ENCODE measurements at regions not wholly inside any gene's neighbourhood (a gene's known extent, or its start where the extent isn't known, plus 50 kb on each side); places are given as distances from the start of the nearest gene placed in this dataset.
"Not testable (repeated sequence)": the region's sequence is repeated elsewhere in the genome, so short reads cannot be mapped to it uniquely, and the experiment has no call there.

DNA sequence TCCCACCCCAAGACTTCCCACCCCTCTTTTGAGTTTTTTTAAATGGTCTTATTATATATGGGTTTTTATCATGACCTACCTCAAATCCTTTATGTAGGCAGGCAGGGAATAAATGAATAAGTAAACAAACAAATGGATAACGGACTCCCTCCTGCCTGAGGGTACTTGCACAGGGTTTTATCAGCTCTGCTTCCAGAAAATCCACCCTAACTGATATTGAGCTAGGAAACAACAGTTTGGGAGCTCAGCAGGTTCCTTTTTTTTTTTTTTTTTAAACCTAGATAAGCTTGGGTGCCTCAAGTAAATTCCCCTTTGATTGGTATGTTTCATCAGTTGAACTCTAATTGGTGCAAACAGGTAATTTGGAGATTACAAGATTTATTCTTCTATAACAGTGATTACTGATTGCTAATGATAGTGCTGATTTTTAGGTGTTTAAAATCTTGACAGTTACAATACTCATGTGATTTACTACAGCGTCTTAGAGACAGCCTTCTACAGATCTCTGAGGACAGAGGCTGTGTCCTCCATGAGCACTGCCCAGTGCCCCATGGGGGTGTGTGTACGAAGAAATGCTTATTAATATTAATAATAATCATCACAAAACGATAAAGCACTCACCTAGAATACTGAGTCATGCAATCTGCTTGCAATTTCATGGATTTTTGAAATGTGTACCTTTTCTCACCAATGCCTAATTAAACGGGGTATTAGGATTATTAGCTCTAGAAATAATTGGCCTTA lies 347.4 kb downstream of the RRAGC start:
- Histone ChIP-seq H3K9me3 (replicated peaks; ENCODE audit: low read length) (no peaks in the 10 kb centered on the region), H3K4me2 (ENCODE audit: low read length) (no peak overlapping the region), H3K4me3 (ENCODE audit: low read length) (no peak overlapping the region), H3K27me3 (ENCODE audit: control insufficient read depth, insufficient read depth, low read length) (peaks cover 2% of the 10 kb centered on the region), H3K36me3 (ENCODE audit: insufficient read depth, low read length) (no peaks in the 10 kb centered on the region), H3K4me1 (ENCODE audit: control insufficient read depth, insufficient read depth, low read length) (no peaks in the 10 kb centered on the region), H3K9ac (ENCODE audit: low read depth, low read length) (no peak overlapping the region)

DNA sequence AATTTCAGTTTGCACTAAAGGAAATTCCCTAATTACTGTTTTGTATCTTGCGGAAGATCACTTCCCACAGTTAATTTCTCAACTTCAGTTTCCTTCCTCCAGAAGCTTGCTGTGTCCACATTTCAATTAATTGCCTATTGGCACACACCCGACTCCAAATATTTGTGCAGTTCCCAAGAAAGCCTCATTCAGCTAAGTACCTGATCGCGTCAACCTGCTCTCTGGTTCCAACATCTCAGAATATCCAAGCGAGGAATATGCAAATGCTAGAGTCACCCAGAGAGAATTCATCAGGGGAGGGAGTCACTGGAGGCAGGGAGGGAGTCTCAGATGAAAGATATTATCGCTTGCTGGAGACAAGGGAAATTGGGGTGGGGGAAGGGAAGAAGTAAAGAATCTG lies 351.3 kb downstream of the RRAGC start:
- Histone ChIP-seq H3K4me2 (ENCODE audit: low read length) (no peak overlapping the region), H3K9ac (ENCODE audit: low read depth, low read length) (no peak overlapping the region), H3K4me3 (ENCODE audit: low read length) (no peak overlapping the region), H3K9me3 (replicated peaks; ENCODE audit: low read length) (no peaks in the 10 kb centered on the region), H3K4me1 (ENCODE audit: control insufficient read depth, insufficient read depth, low read length) (no peaks in the 10 kb centered on the region), H3K36me3 (ENCODE audit: insufficient read depth, low read length) (no peaks in the 10 kb centered on the region), H3K27me3 (ENCODE audit: control insufficient read depth, insufficient read depth, low read length) (peaks cover 13% of the 10 kb centered on the region)

DNA sequence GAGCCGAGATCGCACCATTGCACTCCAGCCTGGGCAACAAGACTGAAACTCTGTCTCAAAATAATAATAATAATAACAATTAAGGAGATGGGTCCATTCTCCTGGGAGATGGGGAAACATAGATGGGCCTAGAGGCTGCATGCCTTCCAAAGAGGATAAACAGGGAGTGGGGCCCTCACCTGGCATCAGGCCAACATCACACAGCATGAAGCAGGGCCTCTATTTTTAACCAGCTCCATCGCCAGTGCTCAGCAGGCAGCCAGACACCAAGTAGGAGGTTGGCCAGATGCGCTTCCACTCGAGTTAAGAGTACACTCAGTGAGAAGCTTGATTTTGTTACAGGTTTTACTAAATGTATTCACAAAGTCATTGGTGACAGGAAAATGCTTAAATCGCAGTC lies 352.0 kb downstream of the RRAGC start:
- no peaks in the 10 kb centered on the region for H3K36me3 ChIP-seq (ENCODE audit: insufficient read depth, low read length)
- H3K4me3 ChIP-seq (ENCODE audit: low read length): no peak overlapping the region
- H3K9me3 ChIP-seq (replicated peaks; ENCODE audit: low read length): no peaks in the 10 kb centered on the region
- no peak overlapping the region for H3K4me2 ChIP-seq (ENCODE audit: low read length)
- no peaks in the 10 kb centered on the region for H3K4me1 ChIP-seq (ENCODE audit: control insufficient read depth, insufficient read depth, low read length)
- peaks cover 13% of the 10 kb centered on the region for H3K27me3 ChIP-seq (ENCODE audit: control insufficient read depth, insufficient read depth, low read length)
- H3K9ac ChIP-seq (ENCODE audit: low read depth, low read length): no peak overlapping the region

GRCh38 chr1:38505944-38506343 lies 353.6 kb downstream of the RRAGC start:
- H3K27me3 ChIP-seq (ENCODE audit: control insufficient read depth, insufficient read depth, low read length): peaks cover 13% of the 10 kb centered on the region
- H3K4me1 ChIP-seq (ENCODE audit: control insufficient read depth, insufficient read depth, low read length): no peaks in the 10 kb centered on the region
- no peak overlapping the region for H3K4me2 ChIP-seq (ENCODE audit: low read length)
- no peaks in the 10 kb centered on the region for H3K9me3 ChIP-seq (replicated peaks; ENCODE audit: low read length)
- H3K9ac ChIP-seq (ENCODE audit: low read depth, low read length): no peak overlapping the region
- no peaks in the 10 kb centered on the region for H3K36me3 ChIP-seq (ENCODE audit: insufficient read depth, low read length)
- no peak overlapping the region for H3K4me3 ChIP-seq (ENCODE audit: low read length)

- no peaks in the 10 kb centered on the region for H3K36me3 ChIP-seq (ENCODE audit: insufficient read depth, low read length)
- H3K9ac ChIP-seq (ENCODE audit: low read depth, low read length): no peak overlapping the region
- peaks cover 11% of the 10 kb centered on the region for H3K27me3 ChIP-seq (ENCODE audit: control insufficient read depth, insufficient read depth, low read length)
- H3K4me1 ChIP-seq (ENCODE audit: control insufficient read depth, insufficient read depth, low read length): no peaks in the 10 kb centered on the region
- no peaks in the 10 kb centered on the region for H3K9me3 ChIP-seq (replicated peaks; ENCODE audit: low read length)
- no peak overlapping the region for H3K4me3 ChIP-seq (ENCODE audit: low read length)
- no peak overlapping the region for H3K4me2 ChIP-seq (ENCODE audit: low read length)
Observed at GRCh38 chr1:38502758-38503157, 356.8 kb downstream of the RRAGC start.

GRCh38 chr1:38500891-38501290 lies 358.7 kb downstream of the RRAGC start:
- no peaks in the 10 kb centered on the region for H3K4me1 ChIP-seq (ENCODE audit: control insufficient read depth, insufficient read depth, low read length)
- no peak overlapping the region for H3K9ac ChIP-seq (ENCODE audit: low read depth, low read length)
- H3K9me3 ChIP-seq (replicated peaks; ENCODE audit: low read length): no peaks in the 10 kb centered on the region
- H3K4me2 ChIP-seq (ENCODE audit: low read length): no peak overlapping the region
- peaks cover 7% of the 10 kb centered on the region for H3K27me3 ChIP-seq (ENCODE audit: control insufficient read depth, insufficient read depth, low read length)
- H3K4me3 ChIP-seq (ENCODE audit: low read length): no peak overlapping the region
- no peaks in the 10 kb centered on the region for H3K36me3 ChIP-seq (ENCODE audit: insufficient read depth, low read length)

DNA sequence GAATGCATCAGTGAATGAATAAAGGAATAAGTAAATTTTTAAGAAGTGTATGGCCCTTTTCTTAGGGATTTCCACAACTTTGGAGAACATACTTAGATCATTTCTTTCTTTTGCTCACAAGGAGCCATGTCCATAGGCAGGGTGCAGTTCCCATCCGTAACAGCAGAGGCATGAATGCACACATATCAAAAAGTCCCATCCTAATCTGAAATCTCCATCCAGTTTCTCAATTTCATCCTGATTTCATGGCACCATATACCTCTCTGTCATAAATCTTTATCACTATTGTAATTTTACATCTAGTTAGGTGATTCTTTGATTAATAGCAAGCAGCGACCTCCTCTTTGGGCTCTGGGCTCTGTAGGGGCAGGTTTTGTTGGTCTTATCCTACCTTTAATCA lies 359.2 kb downstream of the RRAGC start:
- H3K4me1 ChIP-seq (ENCODE audit: control insufficient read depth, insufficient read depth, low read length): no peaks in the 10 kb centered on the region
- no peak overlapping the region for H3K9ac ChIP-seq (ENCODE audit: low read depth, low read length)
- H3K27me3 ChIP-seq (ENCODE audit: control insufficient read depth, insufficient read depth, low read length): peaks cover 4% of the 10 kb centered on the region
- no peaks in the 10 kb centered on the region for H3K36me3 ChIP-seq (ENCODE audit: insufficient read depth, low read length)
- no peaks in the 10 kb centered on the region for H3K9me3 ChIP-seq (replicated peaks; ENCODE audit: low read length)
- H3K4me2 ChIP-seq (ENCODE audit: low read length): no peak overlapping the region
- no peak overlapping the region for H3K4me3 ChIP-seq (ENCODE audit: low read length)

DNA sequence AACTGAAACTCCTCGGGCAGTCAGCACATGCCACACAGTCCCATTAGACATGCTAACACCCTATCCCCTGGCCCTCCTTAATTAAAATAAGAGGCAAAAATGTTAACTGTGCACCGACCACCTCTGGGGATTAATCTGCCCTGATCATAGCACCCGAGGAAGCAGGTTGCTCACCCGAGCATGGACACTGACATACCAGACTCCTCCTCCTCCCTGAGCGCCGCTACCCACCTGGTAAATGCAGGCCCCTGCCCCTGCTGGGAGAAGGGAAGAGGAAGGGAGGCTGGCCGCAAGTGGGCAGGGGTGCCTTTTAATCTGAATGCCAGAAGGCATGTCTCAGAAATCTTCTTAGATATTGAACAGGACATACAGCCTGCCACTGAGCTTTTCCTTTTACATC lies 360.9 kb downstream of the RRAGC start:
- H3K27me3 ChIP-seq (ENCODE audit: control insufficient read depth, insufficient read depth, low read length): no peaks in the 10 kb centered on the region
- no peaks in the 10 kb centered on the region for H3K9me3 ChIP-seq (replicated peaks; ENCODE audit: low read length)
- H3K4me1 ChIP-seq (ENCODE audit: control insufficient read depth, insufficient read depth, low read length): no peaks in the 10 kb centered on the region
- H3K4me2 ChIP-seq (ENCODE audit: low read length): no peak overlapping the region
- no peak overlapping the region for H3K4me3 ChIP-seq (ENCODE audit: low read length)
- H3K9ac ChIP-seq (ENCODE audit: low read depth, low read length): no peak overlapping the region
- H3K36me3 ChIP-seq (ENCODE audit: insufficient read depth, low read length): no peaks in the 10 kb centered on the region

DNA sequence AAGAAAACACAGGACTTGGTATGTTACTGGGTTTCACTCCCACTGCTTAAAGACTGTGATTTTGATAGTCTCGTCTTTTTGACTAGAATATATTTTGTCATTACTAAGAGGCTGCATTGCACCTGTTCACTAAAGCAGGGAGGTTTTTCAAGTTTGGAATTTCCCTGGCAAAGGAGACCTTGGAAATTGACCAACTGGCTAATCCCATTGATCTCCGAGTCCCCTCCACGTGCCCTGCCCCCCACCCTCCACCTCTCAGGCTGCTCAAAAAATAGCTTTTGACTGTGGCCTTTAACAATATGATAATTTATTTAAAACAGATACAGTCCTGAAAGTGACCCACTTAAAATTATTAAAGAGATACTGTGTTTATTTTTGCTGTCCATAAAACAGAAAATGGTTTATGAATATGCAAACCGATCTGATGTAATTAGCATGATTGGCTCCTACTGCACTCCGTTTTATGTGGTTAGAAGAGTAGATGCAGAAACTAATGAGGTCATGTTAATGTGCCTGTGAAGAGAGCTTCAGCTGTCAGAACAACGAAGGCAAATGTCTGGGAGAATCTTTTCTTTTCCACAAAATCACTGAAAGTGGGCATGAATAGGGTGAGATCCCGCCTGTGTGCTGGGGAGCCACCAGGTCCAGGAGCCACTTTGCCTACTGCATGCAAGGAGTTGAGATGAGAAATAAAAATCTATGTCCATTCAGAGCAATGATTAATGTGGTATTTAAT lies 361.5 kb downstream of the RRAGC start:
- no peaks in the 10 kb centered on the region for H3K9me3 ChIP-seq (replicated peaks; ENCODE audit: low read length)
- H3K9ac ChIP-seq (ENCODE audit: low read depth, low read length): no peak overlapping the region
- no peaks in the 10 kb centered on the region for H3K36me3 ChIP-seq (ENCODE audit: insufficient read depth, low read length)
- no peak overlapping the region for H3K4me2 ChIP-seq (ENCODE audit: low read length)
- peaks cover under 1% of the 10 kb centered on the region for H3K27me3 ChIP-seq (ENCODE audit: control insufficient read depth, insufficient read depth, low read length)
- no peak overlapping the region for H3K4me3 ChIP-seq (ENCODE audit: low read length)
- H3K4me1 ChIP-seq (ENCODE audit: control insufficient read depth, insufficient read depth, low read length): no peaks in the 10 kb centered on the region

GRCh38 chr1:38493306-38493705 lies 366.3 kb downstream of the RRAGC start:
- not testable (repeated sequence) for H3K9ac ChIP-seq (ENCODE audit: low read depth, low read length); H3K9me3 ChIP-seq (replicated peaks; ENCODE audit: low read length); H3K27me3 ChIP-seq (ENCODE audit: control insufficient read depth, insufficient read depth, low read length); H3K36me3 ChIP-seq (ENCODE audit: insufficient read depth, low read length); H3K4me1 ChIP-seq (ENCODE audit: control insufficient read depth, insufficient read depth, low read length); H3K4me3 ChIP-seq (ENCODE audit: low read length); H3K4me2 ChIP-seq (ENCODE audit: low read length)

DNA sequence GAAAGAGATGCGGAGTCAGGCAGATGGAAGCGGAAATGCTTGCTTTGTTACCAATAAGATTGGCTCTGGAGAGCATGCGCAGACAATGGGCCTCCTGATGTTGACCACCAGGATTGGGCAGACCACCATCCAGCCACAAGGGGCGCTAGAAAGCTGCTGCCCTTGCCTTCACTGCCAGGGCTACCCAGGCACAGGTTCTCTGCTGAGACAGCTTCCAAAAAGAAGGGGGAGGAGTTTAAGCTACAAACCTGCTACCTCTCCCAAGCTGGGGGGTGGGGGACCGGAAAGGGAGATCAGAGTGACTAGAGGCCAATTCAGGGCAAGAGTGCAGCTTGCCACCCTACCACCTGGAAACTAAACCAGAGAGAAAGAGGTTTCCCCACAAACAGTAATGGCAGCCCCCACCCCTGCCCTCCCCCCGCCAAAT lies 369.7 kb downstream of the RRAGC start:
- peaks cover 4% of the 10 kb centered on the region for H3K27me3 ChIP-seq (ENCODE audit: control insufficient read depth, insufficient read depth, low read length)
- H3K4me1 ChIP-seq (ENCODE audit: control insufficient read depth, insufficient read depth, low read length): no peaks in the 10 kb centered on the region
- H3K4me2 ChIP-seq (ENCODE audit: low read length): no peak overlapping the region
- H3K36me3 ChIP-seq (ENCODE audit: insufficient read depth, low read length): no peaks in the 10 kb centered on the region
- H3K9ac ChIP-seq (ENCODE audit: low read depth, low read length): no peak overlapping the region
- H3K4me3 ChIP-seq (ENCODE audit: low read length): no peak overlapping the region
- no peaks in the 10 kb centered on the region for H3K9me3 ChIP-seq (replicated peaks; ENCODE audit: low read length)
